NCI-H345 treated with DMSO at 0.1 percent for 48 hours (cell line): ENCODE measurements at regions not wholly inside any gene's neighbourhood (a gene's known extent, or its start where the extent isn't known, plus 50 kb on each side); places are given as distances from the start of the nearest gene placed in this dataset.
"Not testable (repeated sequence)": the region's sequence is repeated elsewhere in the genome, so short reads cannot be mapped to it uniquely, and the experiment has no call there.

ENCODE experiments used
- DNase-seq: peaks from one replicate; lab custom pipeline; 2025; ENCODE audit not compliant: unreplicated experiment; lab: John Stamatoyannopoulos, UW

DNA sequence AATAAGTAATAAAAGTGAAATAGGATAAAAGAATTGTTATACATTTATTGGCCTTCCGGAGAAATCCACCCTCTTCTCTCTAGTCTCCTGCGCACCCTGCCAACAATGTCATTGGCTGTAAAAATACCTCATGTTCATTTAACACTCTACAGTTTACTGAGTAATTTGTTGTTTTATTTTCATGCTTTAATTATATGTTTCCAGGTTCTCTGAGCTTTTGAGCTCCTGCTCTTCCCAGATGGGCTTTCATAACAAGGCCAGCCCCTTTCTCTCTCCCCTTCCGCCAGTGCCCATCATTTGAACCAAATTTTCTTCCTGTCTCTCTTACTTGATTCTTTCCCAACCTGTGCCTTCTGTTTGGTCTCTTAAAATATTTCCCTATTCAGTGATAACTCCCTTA lies 144.6 kb upstream of the PRSS1 start:
- DNase-seq = no peak

DNA sequence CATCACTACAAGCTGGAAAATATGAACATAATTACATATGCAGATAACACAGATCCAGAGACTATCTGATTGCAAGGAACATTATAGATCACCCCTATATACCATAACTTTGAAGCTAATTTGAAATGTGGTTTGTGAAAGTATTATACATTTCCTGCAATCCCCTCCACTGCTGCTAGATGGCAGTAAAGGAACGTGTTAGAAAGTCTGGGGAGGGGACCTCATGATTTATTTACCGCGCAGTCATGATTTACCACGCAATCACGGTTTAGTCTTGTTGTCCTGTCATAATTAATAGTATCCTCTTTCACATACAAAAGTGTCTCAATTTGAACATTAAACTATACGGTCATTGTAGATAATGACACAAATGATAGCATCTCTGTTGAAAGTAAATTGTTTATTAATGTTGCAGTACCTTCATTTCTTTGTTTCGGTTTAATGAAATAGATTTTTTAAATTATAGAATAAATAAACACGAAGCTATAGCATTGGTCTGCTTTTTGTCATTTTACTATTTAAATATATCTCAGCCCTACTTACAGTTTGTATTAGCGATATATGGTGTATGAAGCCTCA lies 145.3 kb upstream of the PRSS1 start:
- peak; percentile 52 for DNase-seq

DNA sequence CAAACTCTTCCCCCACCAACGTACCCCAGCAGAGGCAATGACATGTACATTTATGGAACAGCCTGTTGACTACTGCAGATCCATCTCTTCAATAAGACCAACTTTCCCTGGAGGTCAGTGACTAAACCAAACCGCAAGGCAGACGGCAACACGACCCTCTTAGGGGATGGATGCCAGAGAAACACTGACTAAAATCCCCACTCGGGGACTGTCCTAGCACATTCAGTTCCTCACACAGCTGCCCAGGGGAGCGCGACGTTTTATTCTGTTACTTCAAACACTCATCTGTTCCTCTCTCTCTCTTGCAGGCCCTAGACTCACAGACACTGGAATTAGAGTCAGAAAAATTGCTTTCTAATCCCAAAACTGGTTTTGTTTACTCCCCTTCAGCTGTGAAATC lies 146.5 kb upstream of the PRSS1 start:
- no peak for DNase-seq

DNA sequence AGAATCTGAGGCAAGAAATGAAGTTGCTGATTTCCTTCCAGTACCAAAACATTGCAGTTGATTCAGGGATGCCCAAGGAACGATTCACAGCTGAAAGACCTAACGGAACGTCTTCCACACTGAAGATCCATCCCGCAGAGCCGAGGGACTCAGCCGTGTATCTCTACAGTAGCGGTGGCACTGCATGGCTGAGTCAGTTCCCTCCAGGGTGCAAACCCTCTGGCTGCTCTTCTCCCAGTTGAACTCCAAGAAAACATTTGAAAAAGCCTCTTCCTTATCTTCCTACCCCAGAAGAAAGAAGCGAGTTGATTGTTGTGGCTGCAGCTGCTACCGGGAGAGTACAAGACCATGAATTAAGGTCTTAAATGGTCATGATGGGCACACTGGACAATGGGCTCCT lies 147.1 kb upstream of the PRSS1 start:
- DNase-seq = no peak

DNA sequence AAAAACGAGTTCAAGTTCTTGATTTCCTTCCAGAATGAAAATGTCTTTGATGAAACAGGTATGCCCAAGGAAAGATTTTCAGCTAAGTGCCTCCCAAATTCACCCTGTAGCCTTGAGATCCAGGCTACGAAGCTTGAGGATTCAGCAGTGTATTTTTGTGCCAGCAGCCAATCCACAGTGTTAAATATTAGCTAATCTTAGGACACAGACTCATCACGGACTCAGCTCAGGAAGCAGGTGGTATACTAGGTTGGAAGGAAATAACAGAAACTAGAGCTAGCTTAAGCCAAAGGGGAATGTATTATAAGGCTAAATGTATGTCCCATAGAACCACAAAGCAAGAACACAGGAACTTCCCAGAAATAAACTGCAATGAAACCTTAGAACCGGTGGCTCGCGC lies 151.0 kb upstream of the PRSS1 start:
- DNase-seq = no peak

DNA sequence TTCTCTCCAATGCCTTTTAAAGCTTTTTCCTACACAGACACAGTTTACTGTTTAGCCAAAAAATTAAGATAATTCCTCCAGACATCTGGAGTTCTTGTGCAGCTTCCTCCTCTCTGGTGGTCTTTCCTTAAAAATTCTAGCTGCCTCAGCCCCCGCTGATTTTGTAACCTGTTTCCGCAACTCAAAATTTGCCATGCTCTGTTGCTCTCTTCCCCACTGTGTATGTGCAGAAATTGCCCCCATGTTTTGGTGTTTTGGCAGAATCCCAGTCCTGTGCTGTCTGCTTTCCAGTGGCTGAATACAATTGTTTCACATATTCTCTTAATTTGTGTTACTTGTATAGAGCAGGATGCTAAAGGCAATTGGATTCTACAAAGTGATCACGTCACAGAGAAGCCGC lies 151.7 kb upstream of the PRSS1 start:
- DNase-seq = no peak

DNA sequence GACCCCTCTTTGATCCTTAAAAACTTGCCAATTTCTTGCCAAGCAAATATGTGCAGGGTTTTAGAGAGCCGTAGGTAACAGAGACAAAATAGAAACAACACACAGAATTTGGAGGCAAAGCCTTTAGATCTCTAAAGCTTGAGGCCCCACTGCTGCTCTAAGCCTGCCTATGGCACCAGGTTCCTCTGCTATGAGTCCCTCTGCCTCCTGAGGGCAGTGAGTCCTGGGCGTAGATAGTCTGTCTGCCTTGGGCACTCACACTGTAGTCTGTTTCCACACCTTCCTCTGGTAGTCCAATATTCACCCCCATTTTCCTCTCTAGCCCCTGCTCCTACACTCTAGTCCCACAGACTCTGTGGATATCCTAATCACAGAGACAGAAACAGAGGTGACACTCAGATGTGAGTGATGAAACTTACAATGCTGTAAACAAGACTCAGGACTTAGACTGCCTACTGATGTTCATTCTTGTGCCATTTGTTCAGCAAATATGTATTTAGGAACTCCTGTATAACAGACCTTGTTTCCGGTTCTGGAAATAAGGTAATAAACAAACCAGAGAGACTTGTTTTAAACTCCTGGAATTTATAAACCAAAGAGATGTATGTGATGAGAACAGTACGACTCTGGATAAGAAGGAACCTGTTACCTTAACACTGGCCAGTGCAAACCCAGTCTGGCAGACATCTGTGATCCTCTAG lies 153.3 kb upstream of the PRSS1 start:
- DNase-seq = no peak

DNA sequence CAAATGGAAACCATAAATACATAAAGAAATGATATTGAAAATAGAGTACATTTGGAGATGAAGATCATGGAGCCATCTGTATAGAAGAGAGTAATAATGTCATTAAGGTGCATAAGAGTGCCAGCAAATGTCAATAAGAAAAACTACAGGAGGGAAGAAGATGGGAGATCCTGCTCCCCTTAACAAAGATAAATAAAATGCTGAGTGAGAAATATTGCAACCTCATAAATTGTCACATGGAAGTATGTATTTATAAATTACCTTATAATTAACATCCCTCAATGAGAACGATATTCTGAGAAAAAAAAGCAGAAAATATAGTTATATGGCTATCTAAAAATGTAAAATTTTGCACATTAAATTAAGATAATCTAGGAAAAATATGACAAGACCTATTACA lies 155.2 kb upstream of the PRSS1 start:
- no peak for DNase-seq

DNA sequence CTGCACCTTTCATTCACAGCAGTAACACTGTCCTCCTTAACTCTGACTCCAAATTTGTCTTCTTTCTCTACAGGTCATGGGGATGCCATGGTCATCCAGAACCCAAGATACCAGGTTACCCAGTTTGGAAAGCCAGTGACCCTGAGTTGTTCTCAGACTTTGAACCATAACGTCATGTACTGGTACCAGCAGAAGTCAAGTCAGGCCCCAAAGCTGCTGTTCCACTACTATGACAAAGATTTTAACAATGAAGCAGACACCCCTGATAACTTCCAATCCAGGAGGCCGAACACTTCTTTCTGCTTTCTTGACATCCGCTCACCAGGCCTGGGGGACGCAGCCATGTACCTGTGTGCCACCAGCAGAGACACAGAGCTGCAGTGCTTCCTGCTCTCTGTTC lies 156.2 kb upstream of the PRSS1 start:
- DNase-seq = no peak

DNA sequence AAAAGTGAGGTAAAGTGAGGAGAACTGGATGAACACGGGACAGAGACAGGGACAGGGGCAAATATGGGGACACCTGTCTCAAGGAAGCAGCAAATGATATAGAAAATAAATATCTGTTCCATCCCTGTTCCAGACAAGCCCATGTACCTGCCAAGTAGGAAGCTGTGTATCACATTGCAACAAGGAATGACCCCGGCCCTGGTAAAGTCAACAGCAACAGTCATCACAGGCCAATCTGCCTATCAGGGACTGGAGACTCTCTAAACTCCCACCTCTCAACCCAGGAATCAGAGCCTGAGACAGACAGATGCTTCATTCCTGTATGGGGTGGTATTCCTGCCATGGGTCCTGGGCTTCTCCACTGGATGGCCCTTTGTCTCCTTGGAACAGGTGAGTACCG lies 156.6 kb upstream of the PRSS1 start:
- no peak for DNase-seq

DNA sequence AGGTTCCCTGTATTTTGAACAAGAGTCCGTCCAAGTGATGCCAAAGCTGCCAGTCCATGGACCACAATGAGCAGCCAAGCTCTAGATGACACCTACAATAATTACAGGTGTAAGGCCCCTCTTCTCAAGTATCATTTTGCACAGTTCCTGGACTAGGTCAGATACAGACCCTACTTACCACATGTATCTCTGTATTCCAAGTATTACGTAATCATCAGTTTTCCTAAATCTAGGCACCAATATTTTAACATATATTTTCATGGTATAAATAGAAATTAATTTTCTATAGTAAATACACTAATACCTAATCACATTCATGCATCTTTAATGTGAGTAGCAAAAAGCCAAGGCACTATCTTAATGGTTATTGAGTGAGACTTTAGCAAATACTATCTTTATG lies 157.0 kb upstream of the PRSS1 start:
- DNase-seq = no peak

DNA sequence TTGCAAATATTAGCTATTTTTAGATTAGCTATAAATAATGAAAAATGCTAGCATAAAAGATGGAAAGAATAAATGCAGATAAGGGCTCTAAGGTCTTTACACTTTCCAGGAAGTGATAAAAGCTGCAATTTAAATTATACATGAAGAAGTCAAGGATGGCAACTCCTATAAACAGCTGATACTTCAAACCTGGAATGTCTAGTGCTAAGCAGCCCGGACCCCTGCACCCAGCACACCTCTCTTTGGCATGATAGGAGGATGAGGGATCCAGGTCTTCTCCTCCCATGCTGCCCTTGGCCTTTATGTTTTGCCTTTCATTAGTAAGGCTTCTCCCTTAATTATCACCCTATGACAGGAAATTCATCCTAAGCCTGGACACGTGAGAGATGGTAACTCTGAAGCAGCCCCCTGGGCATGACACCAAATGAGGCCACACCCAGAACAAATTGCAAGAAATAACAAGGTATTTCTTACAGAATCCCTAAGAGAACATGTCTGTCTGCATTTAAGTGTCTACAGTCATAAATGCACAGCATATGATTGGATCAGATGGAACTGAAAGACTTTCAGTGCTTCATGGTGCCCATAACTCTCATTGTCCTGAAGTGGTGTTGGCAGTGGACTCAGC lies 158.3 kb upstream of the PRSS1 start:
- DNase-seq = no peak

DNA sequence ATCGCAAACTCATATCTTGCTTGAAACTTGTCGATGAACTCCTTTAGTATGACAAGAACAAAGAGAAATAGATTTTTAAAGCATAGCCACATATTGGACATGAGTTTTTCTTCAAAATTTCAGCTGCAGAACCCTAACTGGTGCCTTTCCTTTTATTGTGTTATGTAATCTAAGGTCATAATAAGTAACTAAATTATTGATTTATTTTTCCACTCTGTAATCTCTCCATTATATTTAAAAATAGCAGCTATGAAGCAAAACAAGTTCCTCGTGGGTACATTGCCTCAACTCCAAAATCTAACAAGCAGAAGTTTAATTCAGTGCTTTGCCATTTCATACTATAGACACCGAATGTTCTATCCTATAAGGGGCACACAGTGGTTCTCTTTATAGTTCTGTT lies 159.2 kb upstream of the PRSS1 start:
- no peak for DNase-seq

DNA sequence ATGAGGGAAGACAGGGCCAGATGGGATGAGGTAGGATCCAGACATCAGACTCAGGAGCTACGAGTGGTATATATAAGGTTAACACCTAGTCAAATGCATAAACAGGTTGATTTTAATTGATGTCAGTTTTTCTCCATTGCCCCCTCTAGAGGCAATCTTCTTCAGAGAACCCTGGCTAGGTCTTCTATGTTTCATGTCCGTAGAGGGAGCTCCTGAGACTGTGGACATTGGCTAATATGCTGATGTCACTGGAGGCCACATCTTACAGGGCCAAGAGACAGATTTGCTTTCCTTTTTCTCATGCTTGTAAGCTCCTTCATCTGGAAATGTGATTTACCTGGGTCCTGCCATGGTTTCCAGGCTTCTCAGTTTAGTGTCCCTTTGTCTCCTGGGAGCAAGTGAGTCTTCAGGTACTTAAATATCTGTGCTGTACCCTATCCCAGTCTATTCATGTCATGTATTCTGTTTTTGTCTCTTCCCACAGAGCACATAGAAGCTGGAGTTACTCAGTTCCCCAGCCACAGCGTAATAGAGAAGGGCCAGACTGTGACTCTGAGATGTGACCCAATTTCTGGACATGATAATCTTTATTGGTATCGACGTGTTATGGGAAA lies 161.6 kb upstream of the PRSS1 start:
- DNase-seq = no peak

DNA sequence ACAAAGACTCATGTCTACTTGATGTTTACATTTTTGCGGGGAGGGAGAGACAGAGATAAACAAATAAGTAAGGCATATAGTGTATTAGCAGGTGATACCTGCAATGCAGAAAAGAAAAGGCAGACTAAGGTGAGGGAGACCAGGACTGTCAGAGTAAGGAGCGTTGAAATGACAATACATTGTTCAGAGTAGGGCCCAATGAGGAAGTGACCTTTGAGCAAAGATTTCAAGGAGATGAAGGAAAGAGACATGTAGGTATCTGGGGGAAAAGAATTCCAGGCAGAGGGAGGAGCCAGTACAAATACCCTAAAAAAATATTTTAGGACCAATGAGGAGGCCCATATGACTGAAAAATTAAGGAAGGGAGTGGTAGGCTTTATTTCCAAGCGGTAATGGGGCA lies 162.7 kb upstream of the PRSS1 start:
- no peak for DNase-seq

DNA sequence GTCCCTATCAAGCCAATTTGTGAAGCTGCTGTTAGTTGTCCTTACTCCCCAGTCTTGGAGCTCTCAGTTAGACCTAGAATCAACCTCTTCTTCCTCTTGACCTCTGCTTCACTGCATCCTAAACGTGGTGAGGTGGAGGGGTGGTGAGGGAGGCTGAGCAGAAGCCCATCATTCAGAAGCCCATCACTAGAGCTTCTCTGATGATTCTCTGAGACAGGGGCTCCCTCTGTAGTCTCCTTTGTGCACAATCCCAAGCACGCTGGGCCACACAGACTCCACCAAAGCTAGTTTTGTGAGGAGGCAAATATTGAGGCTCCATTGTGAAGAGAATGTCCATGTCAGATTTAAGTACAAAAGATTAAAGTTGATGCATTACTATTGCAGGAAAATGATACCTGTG lies 163.8 kb upstream of the PRSS1 start:
- no peak for DNase-seq

DNA sequence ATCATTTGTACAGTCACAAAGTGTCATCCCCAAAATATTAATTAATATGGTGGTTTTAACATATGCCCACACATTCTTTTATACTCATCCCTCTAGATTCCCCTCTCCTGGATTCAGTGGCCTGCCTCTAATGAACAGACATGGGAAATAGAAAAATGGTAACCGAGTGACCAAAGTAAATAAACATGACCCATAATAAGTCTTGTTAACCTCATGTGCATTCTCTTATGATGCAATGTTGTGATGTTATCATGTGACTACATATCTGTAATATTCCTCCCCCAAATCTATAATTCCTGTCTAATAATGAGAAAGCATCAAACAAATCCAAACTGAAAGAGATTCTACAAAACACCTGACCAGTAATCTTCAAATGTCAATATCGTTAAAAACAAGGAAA lies 164.5 kb upstream of the PRSS1 start:
- no peak for DNase-seq

DNA sequence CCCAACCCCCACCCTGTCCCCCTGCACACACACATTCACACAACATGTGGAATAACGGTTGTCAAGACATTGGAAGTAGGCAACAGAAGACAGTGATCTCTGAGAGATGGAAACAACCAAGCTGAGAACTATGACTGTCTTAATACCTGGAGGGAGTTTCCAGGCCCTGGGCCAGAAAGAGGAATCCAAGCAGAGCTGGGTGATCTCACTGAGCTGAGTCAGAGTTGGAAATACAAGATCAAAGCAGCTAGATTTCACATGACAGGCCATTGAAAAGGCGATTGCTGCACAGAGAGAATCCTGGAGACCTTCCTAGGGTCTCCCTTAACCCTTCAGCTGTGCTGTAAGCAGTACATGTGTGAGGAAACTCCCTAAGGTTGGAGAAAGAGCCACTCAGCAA lies 165.8 kb upstream of the PRSS1 start:
- no peak for DNase-seq

DNA sequence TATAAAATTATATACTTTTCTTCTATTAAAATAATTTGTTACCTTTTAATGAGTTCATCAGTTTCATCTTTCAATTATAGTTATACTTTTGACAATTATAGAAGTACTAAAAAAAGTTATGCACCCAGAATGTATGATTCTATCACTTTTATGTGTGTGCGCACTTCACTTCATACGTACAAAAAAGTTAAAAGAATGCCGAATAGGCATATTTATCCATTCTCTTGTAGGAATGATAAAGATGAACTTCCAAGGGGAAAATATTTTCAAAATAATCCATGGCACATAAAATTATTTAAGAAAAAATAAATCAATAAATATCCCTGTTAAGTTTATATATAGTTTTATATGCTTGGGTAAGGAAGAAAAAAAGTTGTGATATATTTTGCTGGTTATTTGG lies 166.9 kb upstream of the PRSS1 start:
- no peak for DNase-seq

DNA sequence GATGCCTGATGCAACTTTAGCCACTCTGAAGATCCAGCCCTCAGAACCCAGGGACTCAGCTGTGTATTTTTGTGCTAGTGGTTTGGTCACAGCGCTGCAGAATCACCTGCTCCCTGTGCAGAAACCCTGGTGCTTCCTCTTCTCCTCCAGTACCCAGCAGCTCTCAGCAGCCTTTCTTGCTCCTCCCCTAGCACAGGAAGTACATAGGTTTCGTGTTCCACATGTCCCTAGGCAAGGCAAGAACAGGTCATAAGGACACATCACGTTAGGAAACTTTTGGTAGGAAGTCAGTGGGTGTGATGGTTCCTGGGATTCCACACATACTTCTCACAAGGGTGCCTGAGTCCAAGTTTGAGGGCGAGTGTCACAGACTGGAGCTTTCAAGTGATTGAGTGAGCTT lies 167.9 kb upstream of the PRSS1 start:
- DNase-seq = no peak

DNA sequence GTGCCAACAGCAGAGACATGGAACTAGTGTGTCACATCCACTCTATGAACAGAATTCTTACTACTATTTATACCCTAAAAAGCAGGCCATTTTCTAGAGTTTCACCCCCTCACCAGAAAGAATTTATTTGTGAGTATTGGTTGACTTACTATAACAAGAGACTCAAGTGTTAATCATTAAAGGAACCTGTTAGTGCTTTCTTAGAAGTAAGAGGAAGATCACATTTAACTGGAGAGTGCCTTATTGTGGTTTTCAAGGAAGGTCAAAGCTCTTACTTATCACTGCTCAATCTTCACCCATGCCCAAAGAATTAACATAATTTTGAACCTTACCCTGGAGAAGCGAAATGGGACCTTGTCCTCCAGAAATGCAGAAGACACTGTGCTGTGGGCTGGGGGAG lies 169.3 kb upstream of the PRSS1 start:
- DNase-seq = no peak

DNA sequence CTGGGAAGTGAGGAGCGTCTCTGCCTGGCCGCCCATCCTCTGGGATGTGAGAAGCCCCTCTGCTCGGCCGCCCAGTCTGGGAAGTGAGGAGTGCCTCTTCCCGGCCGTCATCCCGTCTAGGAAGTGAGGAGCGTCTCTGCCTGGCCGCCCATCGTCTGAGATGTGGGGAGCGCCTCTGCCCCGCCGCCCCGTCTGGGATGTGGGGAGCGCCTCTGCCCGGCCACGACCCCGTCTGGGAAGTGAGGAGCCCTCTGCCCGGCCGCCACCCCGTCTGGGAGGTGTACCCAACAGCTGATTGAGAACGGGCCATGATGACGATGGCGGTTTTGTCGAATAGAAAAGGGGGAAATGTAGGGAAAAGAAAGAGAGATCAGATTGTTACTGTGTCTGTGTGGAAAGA lies 173.9 kb upstream of the PRSS1 start:
- DNase-seq = not testable (repeated sequence)
